Activated CD4-positive, alpha-beta T cell treated with anti-CD3 and anti-CD28 coated beads, Interleukin-2, amount 10 ng/mL, durations not matched to agents 24 days and 14 days (primary cell): ENCODE measurements at regions not wholly inside any gene's neighbourhood (a gene's known extent, or its start where the extent isn't known, plus 50 kb on each side); places are given as distances from the start of the nearest gene placed in this dataset.

Experiments used
- DNase-seq: peaks from one replicate; pipeline ENCODE4 v3.0.0; 2022
- H3K27ac Mint-ChIP-seq: one replicate; pipeline ENCODE4 v1.8.0; 2022; ENCODE audit warnings: mild to moderate bottlenecking, mixed read lengths
- H3K27me3 Mint-ChIP-seq: one replicate; pipeline ENCODE4 v1.8.0; 2022; ENCODE audit warnings: mixed read lengths
- H3K36me3 Mint-ChIP-seq: one replicate; pipeline ENCODE4 v1.8.0; 2022; ENCODE audit warnings: low read depth, mild to moderate bottlenecking, mixed read lengths
- H3K4me1 Mint-ChIP-seq: one replicate; pipeline ENCODE4 v1.8.0; 2021; ENCODE audit warnings: mixed read lengths
- H3K4me3 Mint-ChIP-seq: one replicate; pipeline ENCODE4 v1.8.0; 2022; ENCODE audit warnings: mild to moderate bottlenecking, moderate library complexity, mixed read lengths
- H3K9me3 Mint-ChIP-seq: one replicate; pipeline ENCODE4 v1.8.0; 2021; ENCODE audit warnings: mixed read lengths
- intact Hi-C: fragments of 100-400 bp; cut with micrococcal nuclease; formaldehyde crosslinking; loops from one replicate; pipeline ENCODE4 v1.15.1; 2023

DNA sequence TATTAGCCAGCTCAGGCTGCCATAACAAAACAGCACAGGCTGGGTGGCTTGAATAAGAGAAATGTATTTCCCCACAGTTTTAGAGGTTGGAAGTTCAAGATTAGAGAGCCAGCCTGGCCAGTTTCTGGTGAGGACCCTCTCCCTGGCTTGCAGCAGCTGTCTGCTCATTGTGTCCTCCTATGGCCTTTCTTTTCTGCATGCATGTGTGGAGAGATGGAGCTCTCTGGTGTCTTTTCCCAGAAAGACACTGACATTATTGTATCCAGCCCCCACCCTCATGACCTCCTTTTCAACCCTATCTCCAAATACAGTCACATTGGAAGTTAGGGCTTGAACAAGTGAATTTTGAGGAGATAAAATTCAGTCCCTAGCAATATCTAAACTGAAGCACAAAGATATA lies 263.8 kb upstream of the PABPC4L start:
- Mint-ChIP-seq H3K9me3 (no peaks in the 10 kb centered on the region), H3K4me3 (no peak overlapping the region), H3K27ac (no peak overlapping the region), H3K27me3 (no peaks in the 10 kb centered on the region), H3K36me3 (no peaks in the 10 kb centered on the region), H3K4me1 (no peaks in the 10 kb centered on the region)
- DNase-seq: no peak
- intact Hi-C loops: no loop called here

DNA sequence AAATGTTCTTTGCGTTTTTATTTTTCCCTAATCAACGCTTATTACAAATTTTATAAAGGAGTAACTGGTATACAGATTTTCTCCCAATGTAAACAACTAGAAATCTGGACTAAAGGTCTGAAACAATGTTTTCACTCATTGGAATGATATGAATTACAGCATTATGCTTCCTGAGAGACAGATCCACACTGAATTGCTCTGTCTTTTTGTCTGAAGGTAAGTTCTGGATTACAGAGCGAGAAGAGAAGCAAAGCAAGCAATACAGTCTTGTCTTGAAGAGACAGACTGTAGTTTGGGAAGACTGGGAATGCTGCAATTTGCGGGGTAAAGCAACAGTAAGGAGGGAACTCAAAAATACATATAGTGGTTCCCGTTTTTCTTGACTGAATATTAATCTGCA lies 262.2 kb upstream of the PABPC4L start:
- no peak overlapping the region for H3K4me3 Mint-ChIP-seq
- H3K4me1 Mint-ChIP-seq: no peaks in the 10 kb centered on the region
- intact Hi-C loops: no loop called here
- H3K9me3 Mint-ChIP-seq: peaks cover 3% of the 10 kb centered on the region
- no peak for DNase-seq
- no peaks in the 10 kb centered on the region for H3K27me3 Mint-ChIP-seq
- no peak overlapping the region for H3K27ac Mint-ChIP-seq
- no peaks in the 10 kb centered on the region for H3K36me3 Mint-ChIP-seq

DNA sequence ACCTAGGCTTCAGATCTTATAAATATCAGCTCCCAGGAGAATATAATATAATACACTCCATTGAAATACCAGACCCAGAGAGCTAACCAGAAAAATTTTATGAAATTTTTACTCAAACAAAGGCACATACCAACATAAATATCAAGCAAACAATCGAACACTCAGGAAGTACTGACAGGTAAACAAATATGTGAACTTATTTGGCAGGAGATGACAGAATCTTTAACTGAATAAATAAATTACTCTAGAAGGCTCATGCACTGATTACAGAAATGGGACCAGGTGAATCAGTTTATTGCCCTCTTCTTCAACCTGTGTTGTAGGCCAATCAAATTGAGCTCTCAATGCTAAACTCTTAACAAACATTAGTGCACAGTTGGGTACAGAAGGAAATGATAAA lies 225.2 kb upstream of the PABPC4L start:
- Mint-ChIP-seq H3K9me3 (no peaks in the 10 kb centered on the region), H3K27ac (no peak overlapping the region), H3K4me1 (no peaks in the 10 kb centered on the region), H3K27me3 (no peaks in the 10 kb centered on the region), H3K4me3 (no peak overlapping the region), H3K36me3 (no peaks in the 10 kb centered on the region)
- no peak for DNase-seq
- intact Hi-C loops: no loop called here

DNA sequence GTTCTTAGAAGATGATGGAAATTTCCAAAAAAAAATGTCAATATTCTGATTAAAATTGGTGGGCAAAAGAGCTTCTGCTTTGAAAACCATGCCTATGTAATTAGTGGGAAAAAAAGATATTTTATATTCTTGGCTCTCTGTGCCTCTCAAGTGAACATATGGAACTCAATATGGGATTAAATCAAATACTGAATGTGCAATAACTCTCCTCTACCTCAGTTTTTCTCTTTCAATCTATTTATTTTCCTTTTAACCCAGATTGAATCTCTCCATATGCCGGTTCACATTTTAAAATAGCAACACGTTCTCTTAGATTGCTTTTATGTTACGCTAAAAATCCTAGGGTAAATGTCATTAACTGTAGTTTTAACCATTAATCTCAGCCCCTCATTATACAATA lies 224.2 kb upstream of the PABPC4L start:
- no peak for DNase-seq
- no peaks in the 10 kb centered on the region for H3K9me3 Mint-ChIP-seq
- H3K27me3 Mint-ChIP-seq: no peaks in the 10 kb centered on the region
- intact Hi-C loops: no loop called here
- no peak overlapping the region for H3K27ac Mint-ChIP-seq
- H3K4me1 Mint-ChIP-seq: no peaks in the 10 kb centered on the region
- no peaks in the 10 kb centered on the region for H3K36me3 Mint-ChIP-seq
- H3K4me3 Mint-ChIP-seq: no peak overlapping the region

DNA sequence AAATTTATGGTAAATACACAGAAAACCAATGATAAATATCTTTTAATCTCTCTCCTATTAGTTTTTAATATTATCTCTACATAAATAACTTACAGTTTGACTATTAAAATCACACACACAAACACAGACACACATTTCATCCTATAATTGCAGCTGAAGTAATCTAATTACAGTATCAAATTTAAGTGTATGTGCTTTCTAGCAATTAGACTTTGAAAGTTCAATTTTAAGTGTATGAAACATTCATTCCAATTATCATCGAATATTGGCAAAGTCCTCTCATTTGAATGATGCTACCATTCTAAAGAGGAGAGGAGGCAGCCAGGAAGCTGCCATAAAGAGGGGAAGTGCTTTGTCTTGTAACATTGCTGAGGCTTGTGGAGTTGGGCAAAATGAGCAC lies 221.2 kb upstream of the PABPC4L start:
- no peaks in the 10 kb centered on the region for H3K36me3 Mint-ChIP-seq
- H3K9me3 Mint-ChIP-seq: peaks cover 1% of the 10 kb centered on the region
- intact Hi-C loops: no loop called here
- H3K27ac Mint-ChIP-seq: no peak overlapping the region
- H3K4me1 Mint-ChIP-seq: no peaks in the 10 kb centered on the region
- H3K27me3 Mint-ChIP-seq: no peaks in the 10 kb centered on the region
- DNase-seq: no peak
- no peak overlapping the region for H3K4me3 Mint-ChIP-seq

DNA sequence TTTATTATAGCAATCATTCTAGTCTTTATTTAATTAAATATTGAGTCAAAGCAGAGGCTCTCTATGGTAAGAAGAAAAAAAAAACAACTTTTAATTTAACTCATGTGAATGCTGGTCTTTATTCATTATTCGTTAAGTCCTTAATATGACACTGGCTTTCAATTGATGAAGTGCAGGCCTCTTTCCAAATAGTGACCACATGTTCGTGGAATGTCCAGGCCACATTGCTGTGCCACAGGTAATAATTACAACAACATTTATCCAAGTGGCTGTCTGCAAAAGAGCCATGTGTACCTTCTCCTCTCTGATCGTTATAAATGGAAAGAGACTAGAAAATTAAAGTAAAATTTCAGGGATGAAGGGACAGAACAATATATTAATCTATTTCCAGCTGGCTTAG lies 220.1 kb upstream of the PABPC4L start:
- Mint-ChIP-seq H3K27me3 (no peaks in the 10 kb centered on the region), H3K4me1 (no peaks in the 10 kb centered on the region), H3K27ac (no peak overlapping the region), H3K4me3 (no peak overlapping the region), H3K9me3 (peaks cover 3% of the 10 kb centered on the region), H3K36me3 (no peaks in the 10 kb centered on the region)
- DNase-seq: no peak
- intact Hi-C loops: no loop called here

DNA sequence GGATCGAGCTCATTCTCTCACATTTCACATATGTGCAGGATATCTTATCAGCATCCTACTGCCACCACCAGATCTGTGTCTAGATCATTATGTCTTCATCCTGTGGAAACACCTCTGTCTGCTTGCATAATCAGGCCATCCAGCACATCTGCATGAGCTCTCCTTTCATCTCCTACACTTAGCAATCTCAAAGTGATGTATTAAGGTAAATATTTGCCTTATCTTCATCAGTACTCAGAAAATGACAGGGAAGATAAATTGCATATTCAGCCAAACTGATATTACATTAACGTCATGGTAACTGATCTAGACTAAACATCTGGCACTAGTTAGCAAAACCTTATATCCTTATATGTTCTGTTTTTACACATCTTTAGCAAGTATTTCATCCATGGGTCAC lies 207.3 kb upstream of the PABPC4L start:
- no peaks in the 10 kb centered on the region for H3K9me3 Mint-ChIP-seq
- H3K4me1 Mint-ChIP-seq: no peaks in the 10 kb centered on the region
- intact Hi-C loops: no loop called here
- no peak overlapping the region for H3K4me3 Mint-ChIP-seq
- no peak for DNase-seq
- no peaks in the 10 kb centered on the region for H3K36me3 Mint-ChIP-seq
- no peak overlapping the region for H3K27ac Mint-ChIP-seq
- H3K27me3 Mint-ChIP-seq: no peaks in the 10 kb centered on the region

DNA sequence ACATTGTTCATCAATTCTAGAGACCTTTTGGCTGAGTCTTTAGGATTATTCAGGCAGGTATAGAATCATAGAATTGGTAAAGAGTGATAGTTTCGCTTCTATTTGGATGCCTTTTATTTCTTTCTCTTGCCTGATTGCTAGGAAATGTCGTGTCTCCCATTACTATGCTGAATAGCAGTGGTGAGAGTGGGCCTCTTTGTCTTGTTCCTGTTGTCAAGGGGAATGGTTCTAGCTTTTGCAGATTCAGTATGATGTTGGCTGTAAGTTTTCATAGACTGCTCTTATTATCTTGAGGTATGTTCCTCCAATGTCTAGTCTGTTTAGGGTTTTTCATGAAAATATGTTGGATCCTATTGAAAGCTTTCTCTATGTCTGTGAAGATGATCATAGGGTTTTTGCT lies 200.2 kb upstream of the PABPC4L start:
- Mint-ChIP-seq H3K4me1 (no peaks in the 10 kb centered on the region), H3K4me3 (no peak overlapping the region)

DNA sequence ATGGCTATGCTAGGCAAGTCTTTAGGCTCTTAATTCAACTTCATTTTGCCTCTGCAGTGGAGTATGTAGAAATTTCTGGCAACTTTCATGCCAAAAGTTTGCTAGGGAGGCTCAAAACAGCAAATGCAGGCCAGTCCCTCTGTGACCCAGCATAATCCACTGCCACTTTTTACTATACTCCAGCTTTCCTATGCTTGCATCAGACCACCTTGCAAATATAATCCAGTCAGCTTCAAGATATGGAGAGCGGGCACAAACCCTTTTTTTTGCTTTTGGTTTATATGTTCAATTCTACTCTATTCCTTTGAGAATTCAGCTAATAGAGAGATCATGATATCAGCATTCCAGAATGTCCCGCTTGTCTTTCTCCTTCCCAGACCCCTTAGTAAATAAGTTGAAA lies 192.0 kb upstream of the PABPC4L start:
- no peak overlapping the region for H3K27ac Mint-ChIP-seq
- H3K36me3 Mint-ChIP-seq: no peaks in the 10 kb centered on the region
- intact Hi-C loops: no loop called here
- H3K9me3 Mint-ChIP-seq: peaks cover 13% of the 10 kb centered on the region
- DNase-seq: no peak
- H3K4me1 Mint-ChIP-seq: no peaks in the 10 kb centered on the region
- H3K4me3 Mint-ChIP-seq: no peak overlapping the region
- no peaks in the 10 kb centered on the region for H3K27me3 Mint-ChIP-seq

More for the DNA sequence above, 200.2 kb upstream of the PABPC4L start:
- no peak overlapping the region for H3K27ac Mint-ChIP-seq
- DNase-seq: no peak
- no peaks in the 10 kb centered on the region for H3K27me3 Mint-ChIP-seq
- intact Hi-C loops: no loop called here
- peaks cover 7% of the 10 kb centered on the region for H3K9me3 Mint-ChIP-seq
- no peaks in the 10 kb centered on the region for H3K36me3 Mint-ChIP-seq

DNA sequence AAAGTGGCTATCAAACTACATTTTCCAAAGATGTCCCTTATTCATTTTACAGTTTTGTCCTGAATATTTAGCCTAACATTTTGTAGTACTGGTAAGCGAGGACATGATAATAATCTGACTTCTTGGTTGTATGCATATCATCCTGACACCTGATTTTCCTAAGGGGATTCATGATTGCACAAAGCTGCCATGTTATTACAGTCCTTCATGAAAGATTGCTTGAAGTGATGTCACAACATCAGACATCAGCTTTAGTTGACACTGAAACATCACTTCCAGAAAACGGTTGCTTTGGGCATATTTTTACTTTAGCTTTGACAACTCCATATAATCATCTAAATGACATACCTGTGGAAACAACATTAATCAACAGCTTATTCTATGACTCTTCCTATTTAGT lies 188.7 kb upstream of the PABPC4L start:
- no peak for DNase-seq
- Mint-ChIP-seq H3K4me3 (no peak overlapping the region), H3K4me1 (no peaks in the 10 kb centered on the region), H3K27me3 (no peaks in the 10 kb centered on the region), H3K27ac (no peak overlapping the region), H3K36me3 (no peaks in the 10 kb centered on the region), H3K9me3 (no peaks in the 10 kb centered on the region)
- intact Hi-C loops: no loop called here

DNA sequence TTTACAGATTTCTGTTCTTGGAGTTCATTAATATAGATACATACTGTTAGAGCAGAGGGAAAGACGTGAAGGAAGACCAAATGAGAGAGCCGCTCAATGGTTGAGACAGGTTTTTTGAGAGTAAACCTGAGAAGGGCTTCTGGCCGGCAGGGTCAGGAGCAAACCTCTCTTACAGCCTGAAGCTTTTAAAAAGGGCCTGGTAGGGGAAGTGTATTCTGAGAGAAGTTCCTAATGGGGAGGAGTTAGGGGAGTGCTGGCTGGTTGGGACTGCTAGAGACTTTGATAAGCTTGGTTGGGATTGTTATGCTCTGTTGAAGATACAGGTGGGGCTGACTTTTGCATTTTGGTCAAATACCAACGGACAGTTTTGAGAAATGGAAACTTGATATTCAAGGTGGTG lies 186.8 kb upstream of the PABPC4L start:
- no peaks in the 10 kb centered on the region for H3K36me3 Mint-ChIP-seq
- intact Hi-C loops: no loop called here
- no peaks in the 10 kb centered on the region for H3K4me1 Mint-ChIP-seq
- no peak overlapping the region for H3K4me3 Mint-ChIP-seq
- H3K27me3 Mint-ChIP-seq: no peaks in the 10 kb centered on the region
- H3K9me3 Mint-ChIP-seq: no peaks in the 10 kb centered on the region
- no peak for DNase-seq
- no peak overlapping the region for H3K27ac Mint-ChIP-seq

DNA sequence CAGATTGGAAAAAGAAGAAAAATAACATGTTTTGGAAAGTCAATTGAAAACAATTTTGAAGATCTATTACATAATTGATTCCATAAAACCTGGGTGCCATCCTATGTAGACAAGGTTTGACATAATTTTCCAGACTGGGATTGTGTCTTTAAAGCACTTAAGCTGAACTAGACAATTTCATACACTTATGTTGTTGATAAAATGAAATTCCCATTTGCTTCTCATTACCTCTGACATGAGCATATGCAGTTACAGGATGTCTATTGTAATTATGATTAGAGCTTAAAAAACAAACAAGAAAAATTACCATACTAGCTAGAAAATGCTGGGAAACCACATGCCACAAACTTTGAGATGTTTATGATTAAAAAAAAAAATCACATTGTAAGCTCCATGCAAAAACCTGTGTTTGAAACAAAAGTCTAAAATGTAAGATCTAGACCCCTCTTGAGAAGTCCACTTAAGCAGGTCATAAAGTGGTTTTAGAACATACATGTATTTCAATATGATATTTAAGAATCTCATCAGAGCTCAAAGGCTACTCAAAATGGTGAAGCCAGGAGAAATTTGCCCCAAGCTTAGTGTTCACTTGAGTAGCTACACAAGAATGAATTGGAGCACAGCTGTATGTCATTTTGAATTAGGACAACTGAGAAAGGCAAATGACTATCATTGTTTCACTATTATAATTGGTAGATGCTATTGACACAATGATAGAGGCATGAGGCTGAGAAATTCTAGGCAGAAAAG lies 181.1 kb upstream of the PABPC4L start:
- no peaks in the 10 kb centered on the region for H3K36me3 Mint-ChIP-seq
- no peak overlapping the region for H3K27ac Mint-ChIP-seq
- no peak overlapping the region for H3K4me3 Mint-ChIP-seq
- H3K4me1 Mint-ChIP-seq: no peaks in the 10 kb centered on the region
- no peaks in the 10 kb centered on the region for H3K9me3 Mint-ChIP-seq
- intact Hi-C loops: no loop called here
- no peaks in the 10 kb centered on the region for H3K27me3 Mint-ChIP-seq
- no peak for DNase-seq

DNA sequence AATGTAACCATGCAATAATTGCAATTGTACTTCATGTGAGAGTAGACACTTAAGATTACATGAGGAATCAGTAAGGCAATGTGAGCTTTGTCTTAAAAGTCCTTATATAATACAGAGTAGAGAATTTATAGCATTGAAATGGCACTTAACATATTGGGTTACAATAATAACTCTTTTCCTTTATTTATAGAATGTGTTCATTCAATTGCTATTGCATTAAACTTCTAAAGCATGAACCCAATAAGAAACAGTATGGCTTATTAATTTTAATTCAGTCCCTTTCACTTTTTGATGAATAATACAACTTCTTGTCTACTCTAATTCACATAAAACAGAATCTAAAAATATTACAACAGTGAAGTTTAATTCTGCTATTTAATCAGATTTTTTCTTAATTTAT lies 174.2 kb upstream of the PABPC4L start:
- Mint-ChIP-seq H3K27ac (no peak overlapping the region), H3K4me1 (no peaks in the 10 kb centered on the region), H3K36me3 (no peaks in the 10 kb centered on the region), H3K4me3 (no peak overlapping the region), H3K27me3 (no peaks in the 10 kb centered on the region), H3K9me3 (peaks cover 2% of the 10 kb centered on the region)
- no peak for DNase-seq
- intact Hi-C loops: no loop called here

DNA sequence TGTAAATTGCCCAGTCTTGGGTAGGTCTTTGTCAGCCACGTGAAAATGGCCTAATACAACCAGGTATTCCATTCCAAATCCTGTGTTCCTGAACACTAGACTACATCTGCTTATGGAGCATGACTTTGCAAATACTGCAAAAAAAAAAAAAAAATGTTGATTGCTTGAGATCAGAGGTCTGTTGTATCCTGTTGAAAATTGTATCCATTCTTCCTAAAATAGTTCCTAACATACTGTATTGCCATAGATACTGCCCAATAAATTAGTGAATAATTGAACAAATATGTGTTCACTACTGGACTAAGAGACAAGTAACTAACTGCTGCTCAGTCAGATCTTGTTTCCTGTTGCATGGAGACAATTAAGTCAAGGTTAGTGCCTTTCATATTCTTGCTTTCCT lies 164.3 kb upstream of the PABPC4L start:
- no peaks in the 10 kb centered on the region for H3K9me3 Mint-ChIP-seq
- no peaks in the 10 kb centered on the region for H3K27me3 Mint-ChIP-seq
- no peak overlapping the region for H3K27ac Mint-ChIP-seq
- DNase-seq: no peak
- H3K4me3 Mint-ChIP-seq: no peak overlapping the region
- H3K4me1 Mint-ChIP-seq: no peaks in the 10 kb centered on the region
- intact Hi-C loops: no loop called here
- no peaks in the 10 kb centered on the region for H3K36me3 Mint-ChIP-seq

DNA sequence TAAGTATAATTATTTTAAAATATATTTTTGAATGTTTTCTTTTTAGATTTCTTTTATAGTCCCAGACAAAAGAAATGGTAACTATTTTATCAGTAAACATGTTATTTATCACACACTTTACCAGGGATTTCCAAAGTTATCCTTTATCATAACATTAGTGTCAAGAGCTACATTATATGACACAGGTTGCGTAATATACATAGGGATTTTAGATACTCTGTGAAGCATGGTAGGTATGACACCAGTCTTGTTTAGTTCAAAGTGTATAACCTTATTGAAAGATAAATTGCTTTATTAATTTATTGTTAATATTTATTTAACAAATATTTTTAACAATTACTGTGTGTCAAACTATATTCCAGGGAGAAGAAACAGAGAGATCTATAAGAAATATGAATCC lies 163.3 kb upstream of the PABPC4L start:
- Mint-ChIP-seq H3K4me3 (no peak overlapping the region), H3K27me3 (no peaks in the 10 kb centered on the region), H3K4me1 (no peaks in the 10 kb centered on the region)

More for the DNA sequence above, 163.3 kb upstream of the PABPC4L start:
- Mint-ChIP-seq H3K27ac (no peak overlapping the region), H3K36me3 (no peaks in the 10 kb centered on the region), H3K9me3 (no peaks in the 10 kb centered on the region)
- no peak for DNase-seq
- intact Hi-C loops: no loop called here
